ENCODE measurements at regions not wholly inside any gene's neighbourhood (a gene's known extent, or its start where the extent isn't known, plus 50 kb on each side); places are given as distances from the start of the nearest gene placed in this dataset.

DNA sequence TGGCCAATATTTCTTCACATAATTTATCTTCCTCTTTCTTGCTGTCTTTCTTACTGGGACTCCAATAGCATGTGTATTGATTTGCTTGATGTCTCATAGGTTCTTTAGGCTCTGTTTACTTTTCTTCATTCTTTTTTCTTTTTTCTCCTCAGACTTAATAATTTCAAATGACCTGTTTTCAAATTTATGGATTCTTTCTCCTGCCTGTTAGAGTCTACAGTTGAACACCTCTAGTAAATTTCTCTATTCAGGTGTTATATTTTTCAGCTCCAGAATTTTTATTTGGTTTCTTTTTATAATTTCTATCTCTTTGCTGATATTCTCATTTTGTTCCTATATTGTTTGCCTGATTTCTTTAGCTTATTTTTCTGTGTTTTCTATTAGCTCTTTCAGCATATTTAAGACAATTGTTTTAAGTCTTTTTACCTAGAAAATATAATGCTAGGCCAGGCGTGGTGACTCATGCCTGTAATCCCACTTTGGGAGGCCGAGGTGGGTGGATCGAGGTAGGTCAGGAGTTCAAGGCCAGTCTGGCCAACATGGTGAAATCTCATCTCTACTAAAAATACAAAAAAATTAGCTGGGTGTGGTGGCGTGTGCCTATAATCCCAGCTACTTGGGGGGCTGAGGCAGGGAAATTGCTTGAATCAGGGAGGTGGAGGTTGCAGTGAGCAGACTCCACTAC is 61.9 kb upstream of the TNS3 start:
- TF ChIP-seq, protein P1, sequence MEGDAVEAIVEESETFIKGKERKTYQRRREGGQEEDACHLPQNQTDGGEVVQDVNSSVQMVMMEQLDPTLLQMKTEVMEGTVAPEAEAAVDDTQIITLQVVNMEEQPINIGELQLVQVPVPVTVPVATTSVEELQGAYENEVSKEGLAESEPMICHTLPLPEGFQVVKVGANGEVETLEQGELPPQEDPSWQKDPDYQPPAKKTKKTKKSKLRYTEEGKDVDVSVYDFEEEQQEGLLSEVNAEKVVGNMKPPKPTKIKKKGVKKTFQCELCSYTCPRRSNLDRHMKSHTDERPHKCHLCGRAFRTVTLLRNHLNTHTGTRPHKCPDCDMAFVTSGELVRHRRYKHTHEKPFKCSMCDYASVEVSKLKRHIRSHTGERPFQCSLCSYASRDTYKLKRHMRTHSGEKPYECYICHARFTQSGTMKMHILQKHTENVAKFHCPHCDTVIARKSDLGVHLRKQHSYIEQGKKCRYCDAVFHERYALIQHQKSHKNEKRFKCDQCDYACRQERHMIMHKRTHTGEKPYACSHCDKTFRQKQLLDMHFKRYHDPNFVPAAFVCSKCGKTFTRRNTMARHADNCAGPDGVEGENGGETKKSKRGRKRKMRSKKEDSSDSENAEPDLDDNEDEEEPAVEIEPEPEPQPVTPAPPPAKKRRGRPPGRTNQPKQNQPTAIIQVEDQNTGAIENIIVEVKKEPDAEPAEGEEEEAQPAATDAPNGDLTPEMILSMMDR (IDR thresholded peaks at IDR 0.05), result no peak
- Histone ChIP-seq H3K4me3 (no peak overlapping the region), H3K27ac (no peak overlapping the region), H3K4me1 (no peaks in the 10 kb centered on the region), H3K27me3 (ENCODE audit: insufficient read depth in 3 of 3, low read length in 2 of 3) (no peaks in the 10 kb centered on the region), H3K36me3 (ENCODE audit: insufficient read depth in 1 of 2, low read depth in 1 of 2) (no peaks in the 10 kb centered on the region), H3K9me3 (no peaks in the 10 kb centered on the region)
- intact Hi-C loops (cut with DNase I), result no loop called here
- ATAC-seq (no peak), DNase-seq (no peak)
- 96 to 97% (median 97%) methylated on average over 4 of the region's 4 CpGs for WGBS, 3 donors

DNA sequence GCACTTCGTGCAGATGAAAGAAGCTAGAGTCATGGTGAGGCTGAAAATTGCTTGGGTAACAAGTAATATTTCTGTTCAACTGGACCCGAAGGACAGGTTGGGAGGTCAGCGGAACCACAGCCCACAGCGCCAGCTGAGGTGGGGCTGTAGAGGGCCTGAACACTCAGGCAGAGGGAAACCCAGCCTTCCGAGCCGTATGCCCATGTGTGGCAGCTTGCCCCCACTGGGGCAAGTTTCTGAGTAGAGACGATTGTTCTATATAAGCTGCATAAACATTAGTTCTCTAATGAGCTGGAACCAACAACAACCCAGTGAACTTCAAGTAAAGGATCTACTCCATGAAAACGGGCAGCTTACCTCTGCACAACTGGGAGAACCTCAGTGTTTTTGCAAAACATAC is 58.4 kb upstream of the TNS3 start:
- no peak overlapping the region for H3K27ac ChIP-seq
- no peaks in the 10 kb centered on the region for H3K9me3 ChIP-seq
- H3K36me3 ChIP-seq (ENCODE audit: insufficient read depth in 1 of 2, low read depth in 1 of 2), result no peaks in the 10 kb centered on the region
- H3K27me3 ChIP-seq (ENCODE audit: insufficient read depth in 3 of 3, low read length in 2 of 3), result no peaks in the 10 kb centered on the region
- DNase-seq (no peak), ATAC-seq (no peak)
- H3K4me1 ChIP-seq, result peaks cover 9% of the 10 kb centered on the region
- TF ChIP-seq, protein P1 (IDR thresholded peaks at IDR 0.05), result no peak
- WGBS, 3 donors, result 86 to 92% (median 86%) methylated on average over 8 of the region's 8 CpGs
- intact Hi-C loops (cut with DNase I), result no loop called here
- no peak overlapping the region for H3K4me3 ChIP-seq

DNA sequence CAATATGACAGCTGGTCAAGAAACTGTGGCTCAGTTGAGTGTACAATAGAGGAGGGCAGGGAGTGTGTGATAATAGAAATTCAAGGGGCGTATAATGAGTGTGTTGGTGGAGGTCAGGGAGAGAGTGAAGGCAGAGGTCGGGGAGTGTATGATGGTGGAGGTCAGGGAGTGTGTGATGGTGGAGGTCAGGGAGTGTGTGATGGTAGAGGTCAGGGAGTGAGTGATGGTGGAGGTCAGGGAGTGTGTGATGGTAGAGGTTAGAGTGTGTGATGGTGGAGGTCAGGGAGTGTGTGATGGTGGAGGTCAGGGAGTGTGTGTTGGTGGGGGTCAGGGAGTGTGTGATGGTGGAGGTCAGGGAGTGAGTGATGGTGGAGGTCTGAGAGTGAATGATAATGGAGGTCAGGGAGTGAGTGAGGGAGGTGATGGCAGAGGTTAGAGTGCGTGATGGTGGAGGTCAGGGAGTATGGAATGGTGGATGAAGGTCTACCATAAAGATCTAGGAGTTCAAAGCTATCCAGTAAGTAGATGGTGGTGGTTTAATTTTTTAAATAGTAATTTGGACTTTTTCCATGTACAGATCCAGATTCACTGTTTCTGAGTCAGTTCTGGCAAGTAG is 57.7 kb upstream of the TNS3 start:
- H3K9me3 ChIP-seq, result no peaks in the 10 kb centered on the region
- WGBS, 3 donors, result 91 to 94% (median 92%) methylated on average over 3 of the region's 3 CpGs
- no peak overlapping the region for H3K4me3 ChIP-seq
- intact Hi-C loops (cut with DNase I), result no loop called here
- no peaks in the 10 kb centered on the region for H3K27me3 ChIP-seq (ENCODE audit: insufficient read depth in 3 of 3, low read length in 2 of 3)
- H3K27ac ChIP-seq, result no peak overlapping the region
- no peak for ATAC-seq
- no peak for DNase-seq
- H3K36me3 ChIP-seq (ENCODE audit: insufficient read depth in 1 of 2, low read depth in 1 of 2), result no peaks in the 10 kb centered on the region
- peaks cover 9% of the 10 kb centered on the region for H3K4me1 ChIP-seq
- TF ChIP-seq, protein P1 (IDR thresholded peaks at IDR 0.05), result no peak

DNA sequence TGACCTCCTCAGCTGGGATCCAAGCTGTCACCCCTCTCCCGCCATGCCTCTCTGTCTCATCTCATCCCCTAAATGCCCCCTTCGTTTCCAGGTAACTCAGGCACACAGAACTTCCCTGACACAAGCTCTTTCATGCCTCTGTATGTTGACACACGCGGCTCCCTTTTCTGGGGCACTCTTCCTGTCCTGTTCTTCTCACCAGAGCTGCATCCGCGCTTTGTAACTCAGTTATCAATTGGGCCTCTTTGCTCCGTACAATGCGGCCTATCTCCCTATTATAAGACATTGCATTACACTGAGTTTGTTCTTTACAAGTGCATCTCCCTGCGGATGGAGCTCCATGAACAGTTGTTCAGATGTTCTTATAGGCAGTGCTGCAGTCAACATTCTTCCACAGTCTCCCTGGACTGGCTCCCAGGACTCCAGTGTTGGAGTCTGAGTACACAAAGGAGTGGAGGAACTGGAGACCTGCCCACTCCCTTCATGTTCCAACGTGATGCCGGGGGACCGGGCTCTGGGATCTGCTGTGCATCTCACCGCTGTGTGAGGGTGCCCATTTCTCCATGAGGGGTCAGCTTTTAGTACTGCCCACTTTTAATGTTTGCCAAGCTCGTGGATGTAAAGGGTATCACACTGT is 56.9 kb upstream of the TNS3 start:
- Histone ChIP-seq H3K4me1 (peaks cover 9% of the 10 kb centered on the region), H3K36me3 (ENCODE audit: insufficient read depth in 1 of 2, low read depth in 1 of 2) (no peaks in the 10 kb centered on the region), H3K9me3 (no peaks in the 10 kb centered on the region), H3K4me3 (no peak overlapping the region), H3K27me3 (ENCODE audit: insufficient read depth in 3 of 3, low read length in 2 of 3) (no peaks in the 10 kb centered on the region), H3K27ac (no peak overlapping the region)
- ATAC-seq, result no peak
- TF ChIP-seq, protein P1 (IDR thresholded peaks at IDR 0.05), result no peak
- DNase-seq, result no peak
- intact Hi-C loops (cut with DNase I), result no loop called here
- 70 to 82% (median 74%) methylated on average over 14 of the region's 14 CpGs for WGBS, 3 donors

All from psoas muscle (tissue), 7 donors.